K562 (cell line): ENCODE measurements at regions not wholly inside any gene's neighbourhood (a gene's known extent, or its start where the extent isn't known, plus 50 kb on each side); places are given as distances from the start of the nearest gene placed in this dataset.

Experiments used
- ATAC-seq: fragments of 200-7000 bp; cut with Tn5 transposase; 3 replicates; pipeline ENCODE4 v1.9.1; 2020; ENCODE audit warnings: moderate library complexity
- BruUV-seq: library from RNA; stranded (reverse); fragments of 400-500 nt; replicated peaks from 2 replicates; lab custom pipeline; 2021; lab: Mats Ljungman, UMichigan
- CTCF ChIA-PET: fragments of 300-600 bp; formaldehyde crosslinking; extraction: SDS; loops from one replicate; lab custom pipeline; 2021; ENCODE audit warnings: low intra/inter-chr PET ratio; lab: Yijun Ruan, JAX
- POLR2A ChIA-PET: fragments of 300-600, 350-650 bp; sonication (Branson Sonifier 250); formaldehyde crosslinking; extraction: SDS; loops from one replicate; lab custom pipeline; 2021; ENCODE audit warnings: antibody characterized with exemption, inconsistent platforms; lab: Yijun Ruan, JAX
- DNase-seq, 4 experiments: peaks; one replicate each; pipeline versions ENCODE4 v3.0.0 to v3.0.0-alpha.2; 2011 to 2018; ENCODE audit warnings: low spot score in 3 of 4, mixed read lengths in 3 of 4; ENCODE audit errors: extremely low read depth in 1 of 4
- FAIRE-seq: peaks from 2 replicates; lab custom pipeline; 2011; peaks lifted over from hg19 to GRCh38; lab: Jason Lieb, UNC
- H2AFZ ChIP-seq: 2 replicates; pipeline ENCODE4 v1.6.0; 2011; ENCODE audit warnings: low read depth, low read length, control low read depth, inconsistent platforms
- H3K27ac ChIP-seq: fragments of 200-600 bp; 3 replicates; pipeline ENCODE4 v1.8.0; 2011; ENCODE audit warnings: low read depth, mild to moderate bottlenecking, control low read depth, inconsistent platforms, low read length, moderate library complexity, mixed read lengths; ENCODE audit errors: extremely low read depth
- H3K27me3 ChIP-seq, 2 experiments: fragments of 300-600 bp in 1 of 2; 2 replicates in 1 of 2; 3 replicates in 1 of 2; pipeline versions ENCODE4 v1.6.0 to v1.8.0; 2011; ENCODE audit warnings: inconsistent platforms in 2 of 2, low read length in 2 of 2, mild to moderate bottlenecking in 1 of 2, mixed read lengths in 1 of 2, moderate library complexity in 1 of 2; ENCODE audit not compliant: control insufficient read depth in 2 of 2, insufficient read depth in 2 of 2
- H3K36me3 ChIP-seq: fragments of 300-600 bp; 3 replicates; pipeline ENCODE4 v1.8.0; 2011; ENCODE audit warnings: mild to moderate bottlenecking, low read length, inconsistent platforms; ENCODE audit not compliant: control insufficient read depth, insufficient read depth
- H3K4me1 ChIP-seq, 2 experiments: fragments of 200-600 bp in 1 of 2; replicated peaks in 1 of 2; 2 replicates in 1 of 2; 3 replicates in 1 of 2; pipeline versions ENCODE4 v1.5.1 to v1.8.0; 2011; ENCODE audit warnings: inconsistent platforms in 2 of 2, low read length in 2 of 2, mild to moderate bottlenecking in 1 of 2, mixed read lengths in 1 of 2, moderate library complexity in 1 of 2; ENCODE audit not compliant: control insufficient read depth in 2 of 2, insufficient read depth in 2 of 2
- H3K4me2 ChIP-seq: 2 replicates; pipeline ENCODE4 v1.6.1; 2011; ENCODE audit warnings: low read length, control low read depth, inconsistent platforms, mixed read lengths; ENCODE audit not compliant: insufficient read depth
- H3K4me3 ChIP-seq: fragments of 200-600 bp; sonication (generic), shearing (Covaris generic); 2 replicates; pipeline ENCODE4 v1.5.1; 2016; ENCODE audit warnings: control low read depth, inconsistent platforms
- H3K79me2 ChIP-seq: fragments of 200-600 bp; 3 replicates; pipeline ENCODE4 v1.8.0; 2011; ENCODE audit warnings: low read length, inconsistent platforms; ENCODE audit not compliant: control insufficient read depth, insufficient read depth
- H3K9ac ChIP-seq, 2 experiments: 2 replicates each; pipeline versions ENCODE4 v1.6.0 to v1.6.1; 2011; ENCODE audit warnings: low read depth in 2 of 2, low read length in 2 of 2, control low read depth in 1 of 2, inconsistent platforms in 1 of 2, mild to moderate bottlenecking in 1 of 2, mixed read lengths in 1 of 2; ENCODE audit not compliant: insufficient read depth in 1 of 2
- H3K9me1 ChIP-seq: one replicate; pipeline ENCODE4 v1.6.0; 2011; ENCODE audit warnings: inconsistent platforms, mild to moderate bottlenecking, low read length, moderate library complexity; ENCODE audit not compliant: control insufficient read depth, insufficient read depth
- H3K9me3 ChIP-seq: replicated peaks from 2 replicates; pipeline ENCODE4 v1.5.1; 2011; ENCODE audit warnings: low read depth, low read length, inconsistent platforms; ENCODE audit not compliant: control insufficient read depth, insufficient read depth
- H4K20me1 ChIP-seq: replicated peaks from 2 replicates; pipeline ENCODE4 v1.6.1; 2011; ENCODE audit warnings: low read length, inconsistent platforms, mixed read lengths; ENCODE audit not compliant: control insufficient read depth, insufficient read depth
- HMG20A ChIP-seq: fragments of 450-650 bp; formaldehyde crosslinking; conservative IDR thresholded peaks from 2 replicates; pipeline ENCODE4 v1.4.0; 2020; ENCODE audit warnings: mild to moderate bottlenecking, mixed read lengths
- SMARCE1 ChIP-seq: fragments of 450-650 bp; IDR thresholded peaks from 2 replicates; pipeline ENCODE4 v1.7.1; 2016; ENCODE audit warnings: mild to moderate bottlenecking
- ZNF146 ChIP-seq: IDR thresholded peaks from one replicate; pipeline ENCODE4 v1.6.1; 2018; ENCODE audit warnings: missing compliant biosample characterization; ENCODE audit not compliant: unreplicated experiment
- ZNF212 ChIP-seq: fragments of 450-650 bp; formaldehyde crosslinking; IDR thresholded peaks from 2 replicates; pipeline ENCODE4 v1.4.0; 2020; ENCODE audit warnings: mild to moderate bottlenecking
- WGBS: fragments of 100-300 bp; shearing (Covaris generic); methylation state at CpG from one replicate; pipeline ENCODE4 v1.1.6; 2016; ENCODE audit warnings: low coverage, mixed read lengths; ENCODE audit not compliant: insufficient coverage; ENCODE audit errors: missing lambda C conversion rate; 5-methylcytosine and 5-hydroxymethylcytosine counted together
- in situ Hi-C: fragments of 300-500 bp; cut with MboI; formaldehyde crosslinking; loops from 4 replicates; pipeline ENCODE4 v1.15.0; 2018; ENCODE audit warnings: inconsistent platforms, mixed read lengths
- intact Hi-C: fragments of 100-400 bp; cut with micrococcal nuclease; formaldehyde crosslinking; loops from 2 replicates; pipeline ENCODE4 v1.14.2; 2022

DNA sequence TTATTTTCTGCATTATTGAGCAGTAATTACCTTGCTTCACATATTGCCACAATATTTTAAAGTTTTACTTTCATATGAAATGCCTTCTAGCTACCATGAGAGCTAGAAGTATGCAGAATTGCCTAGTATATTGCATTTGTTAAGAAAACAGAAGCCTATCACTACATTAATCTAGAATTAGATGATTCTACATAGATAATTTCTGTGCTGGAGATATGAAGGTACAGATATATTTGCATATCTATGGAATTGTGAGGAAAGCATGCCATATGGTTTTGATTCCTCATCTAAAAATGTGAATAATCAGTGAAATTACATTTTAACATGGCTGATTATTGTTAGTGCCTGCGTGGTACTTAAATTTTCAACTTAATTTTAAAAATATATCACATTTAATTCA is 1418.3 kb downstream of the NCAM2 start:
- Histone ChIP-seq H3K9me3 (no peaks in the 10 kb centered on the region), H3K27ac (no peak overlapping the region), H3K4me2 (no peak overlapping the region), H3K4me3 (no peak overlapping the region), H3K27me3 (no peaks in the 10 kb centered on the region), H2AFZ (no peak overlapping the region)
- CTCF ChIA-PET: no interaction called here
- DNase-seq (no peak), FAIRE-seq (no peak)
- in situ Hi-C loops: no loop called here
- TF ChIP-seq SMARCE1 (no peak), ZNF212 (no peak), HMG20A (CRISPR knock-in tag) (no peak)
- TF ChIP-seq, all 486 proteins: peak for 0
- no peaks in the 10 kb centered on the region for H3K79me2 ChIP-seq
- WGBS: 17% methylated on average over 1 of the region's 1 CpG
- BruUV-seq: no TSS peak
- no peaks in the 10 kb centered on the region for H3K36me3 ChIP-seq
- POLR2A ChIA-PET: no interaction called here
- no peak overlapping the region for H3K9ac ChIP-seq
- intact Hi-C loops: no loop called here
- no peaks in the 10 kb centered on the region; a peak in 1 of 5 replicates for H3K4me1 ChIP-seq
- H3K9me1 ChIP-seq: no peaks in the 10 kb centered on the region
- no peaks in the 10 kb centered on the region for H4K20me1 ChIP-seq
- ATAC-seq: no peak

DNA sequence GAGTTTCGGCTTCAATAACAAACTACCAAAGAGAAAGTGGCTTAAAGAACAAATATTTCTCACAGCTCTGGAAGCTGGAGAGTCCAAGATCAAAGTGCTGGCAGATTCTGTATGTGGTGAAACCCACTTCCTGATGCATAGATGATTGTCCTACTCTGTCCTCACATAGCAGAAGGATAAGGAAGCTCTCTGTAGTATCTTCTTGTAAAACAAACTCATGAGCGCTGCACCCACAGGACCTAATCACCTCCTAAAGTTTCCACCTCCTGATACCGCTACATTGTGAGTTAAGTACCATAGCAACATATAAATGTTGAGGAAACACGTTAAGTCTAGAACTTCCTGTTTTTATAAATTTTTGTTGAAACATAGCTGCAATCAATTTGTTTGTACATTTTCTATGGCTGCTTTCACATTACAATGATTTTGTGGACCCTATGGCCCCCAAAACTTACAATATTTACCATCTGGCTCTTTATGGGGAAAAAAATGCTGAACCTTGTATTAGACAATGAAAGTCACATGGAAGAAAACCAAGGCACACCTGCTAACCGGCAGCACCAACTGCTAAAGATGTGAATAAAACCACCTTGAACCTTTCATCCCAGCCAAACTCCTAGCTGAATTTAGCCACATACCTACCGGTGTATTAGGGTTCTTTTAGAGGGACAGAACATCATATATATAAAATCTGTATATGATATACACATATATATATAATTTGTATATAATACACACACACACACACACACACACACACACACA is 1423.4 kb downstream of the NCAM2 start:
- no peaks in the 10 kb centered on the region for H4K20me1 ChIP-seq
- no TSS peak for BruUV-seq
- no peak overlapping the region for H2AFZ ChIP-seq
- H3K27me3 ChIP-seq: no peaks in the 10 kb centered on the region
- H3K4me3 ChIP-seq: no peak overlapping the region
- no peak for TF ChIP-seq ZNF212
- TF ChIP-seq ZNF146 (CRISPR knock-in tag): no peak
- in situ Hi-C loops: no loop called here
- H3K4me1 ChIP-seq: no peaks in the 10 kb centered on the region; a peak in 1 of 5 replicates
- no peak for DNase-seq
- no peak overlapping the region for H3K4me2 ChIP-seq
- H3K36me3 ChIP-seq: no peaks in the 10 kb centered on the region
- no peaks in the 10 kb centered on the region for H3K9me1 ChIP-seq
- H3K27ac ChIP-seq: no peak overlapping the region
- FAIRE-seq: no peak
- intact Hi-C loops: no loop called here
- 16% methylated on average over 6 of the region's 6 CpGs for WGBS
- H3K9ac ChIP-seq: no peak overlapping the region
- H3K79me2 ChIP-seq: no peaks in the 10 kb centered on the region
- ATAC-seq: no peak
- CTCF ChIA-PET: no interaction called here
- POLR2A ChIA-PET: interaction anchor here (0.6 kb wide), 1 partner anchor 394 kb away, joined by 4 read pairs; no protein-coding TSS in a partner anchor
- no peaks in the 10 kb centered on the region for H3K9me3 ChIP-seq
